Neural progenitor cell (in vitro differentiated cells): ENCODE measurements at regions not wholly inside any gene's neighbourhood (a gene's known extent, or its start where the extent isn't known, plus 50 kb on each side); places are given as distances from the start of the nearest gene placed in this dataset.

Experiments used
- DNase-seq: peaks from one replicate; pipeline ENCODE4 v3.0.0-alpha.2; 2016; ENCODE audit warnings: low spot score
- H2AFZ ChIP-seq: fragments of 200-600 bp; sonication (generic); replicated peaks from 2 replicates; pipeline ENCODE4 v1.6.1; 2016; ENCODE audit warnings: antibody characterized with exemption
- H3F3A ChIP-seq: fragments of 200-600 bp; sonication (generic); 2 replicates; pipeline ENCODE4 v1.6.1; 2016; ENCODE audit warnings: antibody characterized with exemption, low read depth
- H3K27ac ChIP-seq: fragments of 200-600 bp; sonication (generic); 2 replicates; pipeline ENCODE4 v1.5.1; 2016; ENCODE audit warnings: mild to moderate bottlenecking
- H3K27me3 ChIP-seq: fragments of 200-600 bp; sonication (generic); 2 replicates; pipeline ENCODE4 v1.6.1; 2016; ENCODE audit warnings: mild to moderate bottlenecking, moderate library complexity
- H3K36me3 ChIP-seq: fragments of 200-600 bp; sonication (generic); 2 replicates; pipeline ENCODE4 v1.5.1; 2016
- H3K4me1 ChIP-seq: fragments of 200-600 bp; sonication (generic); 2 replicates; pipeline ENCODE4 v1.6.1; 2016; ENCODE audit warnings: mixed run types
- H3K4me2 ChIP-seq: fragments of 200-600 bp; sonication (generic); 2 replicates; pipeline ENCODE4 v1.6.1; 2016
- H3K4me3 ChIP-seq: fragments of 200-600 bp; sonication (generic); 2 replicates; pipeline ENCODE4 v1.5.1; 2016
- H3K79me2 ChIP-seq: fragments of 200-600 bp; sonication (generic); 2 replicates; pipeline ENCODE4 v1.6.1; 2016; ENCODE audit warnings: low read depth
- H3K9ac ChIP-seq: fragments of 200-600 bp; sonication (generic); 2 replicates; pipeline ENCODE4 v1.6.1; 2016
- H3K9me3 ChIP-seq: fragments of 200-600 bp; sonication (generic); 2 replicates; pipeline ENCODE4 v1.5.1; 2016; ENCODE audit warnings: low read depth
- H4K20me1 ChIP-seq: fragments of 200-600 bp; sonication (generic); 2 replicates; pipeline ENCODE4 v1.6.1; 2016; ENCODE audit warnings: low read depth
- H3K27ac Mint-ChIP-seq: 3 replicates; pipeline ENCODE4 v1.8.0; 2021; ENCODE audit warnings: mixed read lengths
- H3K27me3 Mint-ChIP-seq: 2 replicates; pipeline ENCODE4 v1.8.0; 2022; ENCODE audit warnings: low read depth, mild to moderate bottlenecking, inconsistent platforms, moderate library complexity, mixed read lengths; ENCODE audit not compliant: insufficient read depth
- H3K36me3 Mint-ChIP-seq: 3 replicates; pipeline ENCODE4 v1.8.0; 2021; ENCODE audit warnings: mixed read lengths
- H3K4me1 Mint-ChIP-seq: 3 replicates; pipeline ENCODE4 v1.8.0; 2021; ENCODE audit warnings: mixed read lengths
- H3K4me3 Mint-ChIP-seq: 3 replicates; pipeline ENCODE4 v1.8.0; 2021; ENCODE audit warnings: mild to moderate bottlenecking, moderate library complexity, mixed read lengths
- H3K9me3 Mint-ChIP-seq: 3 replicates; pipeline ENCODE4 v1.8.0; 2020; ENCODE audit warnings: mixed read lengths
- EZH2 ChIP-seq: fragments of 200-600 bp; sonication (generic); IDR thresholded peaks from 2 replicates; pipeline ENCODE4 v1.6.1; 2017; ENCODE audit warnings: antibody characterized with exemption, mild to moderate bottlenecking, moderate library complexity
- EZH2phosphoT487 ChIP-seq: fragments of 200-600 bp; sonication (generic); IDR thresholded peaks from 2 replicates; pipeline ENCODE4 v1.6.1; 2017; ENCODE audit warnings: antibody characterized with exemption
- TF ChIP-seq, protein P1 (sequence below): fragments of 200-600 bp; sonication (generic); IDR thresholded peaks from 2 replicates; pipeline ENCODE4 v1.5.1; 2017; ENCODE audit warnings: antibody characterized with exemption, mild to moderate bottlenecking

DNA sequence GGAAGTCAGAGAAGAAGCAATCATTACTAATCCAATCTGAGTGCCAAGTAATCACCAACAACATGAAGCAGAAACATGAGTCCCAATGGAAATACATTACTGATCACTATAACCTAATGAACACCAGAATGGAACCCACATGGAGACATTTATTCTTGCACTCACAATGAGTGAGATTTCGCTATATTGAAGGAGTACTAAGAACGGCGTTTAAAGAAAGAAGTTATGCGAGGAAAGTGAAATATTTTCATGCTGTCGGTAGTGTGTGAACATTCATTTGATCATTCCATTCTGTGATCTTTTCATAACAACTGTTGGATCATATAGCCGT lies 181.1 kb downstream of the IRS1 start:
- H3K9ac ChIP-seq: no peak overlapping the region
- no peaks in the 10 kb centered on the region for H4K20me1 ChIP-seq
- H3K27ac ChIP-seq: no peak overlapping the region
- Mint-ChIP-seq H3K27me3 (no peaks in the 10 kb centered on the region), H3K4me1 (peaks cover 3% of the 10 kb centered on the region), H3K9me3 (no peaks in the 10 kb centered on the region), H3K27ac (no peak overlapping the region), H3K4me3 (no peak overlapping the region), H3K36me3 (no peaks in the 10 kb centered on the region)
- H2AFZ ChIP-seq: no peak overlapping the region
- no peaks in the 10 kb centered on the region for H3K27me3 ChIP-seq
- TF ChIP-seq, protein P1, sequence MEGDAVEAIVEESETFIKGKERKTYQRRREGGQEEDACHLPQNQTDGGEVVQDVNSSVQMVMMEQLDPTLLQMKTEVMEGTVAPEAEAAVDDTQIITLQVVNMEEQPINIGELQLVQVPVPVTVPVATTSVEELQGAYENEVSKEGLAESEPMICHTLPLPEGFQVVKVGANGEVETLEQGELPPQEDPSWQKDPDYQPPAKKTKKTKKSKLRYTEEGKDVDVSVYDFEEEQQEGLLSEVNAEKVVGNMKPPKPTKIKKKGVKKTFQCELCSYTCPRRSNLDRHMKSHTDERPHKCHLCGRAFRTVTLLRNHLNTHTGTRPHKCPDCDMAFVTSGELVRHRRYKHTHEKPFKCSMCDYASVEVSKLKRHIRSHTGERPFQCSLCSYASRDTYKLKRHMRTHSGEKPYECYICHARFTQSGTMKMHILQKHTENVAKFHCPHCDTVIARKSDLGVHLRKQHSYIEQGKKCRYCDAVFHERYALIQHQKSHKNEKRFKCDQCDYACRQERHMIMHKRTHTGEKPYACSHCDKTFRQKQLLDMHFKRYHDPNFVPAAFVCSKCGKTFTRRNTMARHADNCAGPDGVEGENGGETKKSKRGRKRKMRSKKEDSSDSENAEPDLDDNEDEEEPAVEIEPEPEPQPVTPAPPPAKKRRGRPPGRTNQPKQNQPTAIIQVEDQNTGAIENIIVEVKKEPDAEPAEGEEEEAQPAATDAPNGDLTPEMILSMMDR: no peak
- H3K9me3 ChIP-seq: no peaks in the 10 kb centered on the region
- no peaks in the 10 kb centered on the region for H3K36me3 ChIP-seq
- no peak overlapping the region for H3K4me2 ChIP-seq
- no peak overlapping the region for H3K4me3 ChIP-seq
- H3K79me2 ChIP-seq: no peaks in the 10 kb centered on the region
- no peaks in the 10 kb centered on the region for H3F3A ChIP-seq
- H3K4me1 ChIP-seq: peaks cover 5% of the 10 kb centered on the region
- DNase-seq: no peak

DNA sequence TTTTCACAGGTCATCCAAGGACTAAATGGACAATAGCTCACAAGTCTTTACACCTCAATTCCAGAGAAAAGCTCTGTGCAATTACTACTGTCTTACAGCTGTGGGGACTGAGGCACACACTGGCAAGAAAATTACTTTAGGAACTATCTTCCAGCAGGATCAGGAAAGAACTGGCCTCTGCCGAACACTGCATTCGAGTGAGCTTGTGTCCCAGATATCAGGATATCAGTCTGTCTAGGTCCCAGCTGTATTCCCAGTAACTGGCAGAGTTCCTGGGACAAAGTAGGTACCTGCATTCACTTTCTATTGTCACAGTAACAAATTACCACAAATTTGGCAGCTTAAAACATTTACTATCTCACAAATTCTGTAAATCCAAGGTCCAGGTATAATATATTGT lies 183.7 kb downstream of the IRS1 start:
- no peaks in the 10 kb centered on the region for H3K36me3 Mint-ChIP-seq
- Histone ChIP-seq H3F3A (no peaks in the 10 kb centered on the region), H3K4me1 (peaks cover 5% of the 10 kb centered on the region), H3K36me3 (no peaks in the 10 kb centered on the region), H4K20me1 (no peaks in the 10 kb centered on the region), H3K9ac (no peak overlapping the region), H3K27me3 (no peaks in the 10 kb centered on the region), H3K4me3 (no peak overlapping the region), H3K79me2 (no peaks in the 10 kb centered on the region), H3K27ac (no peak overlapping the region), H3K4me2 (no peak overlapping the region), H2AFZ (no peak overlapping the region), H3K9me3 (no peaks in the 10 kb centered on the region)
- H3K27ac Mint-ChIP-seq: no peak overlapping the region
- no peaks in the 10 kb centered on the region for H3K9me3 Mint-ChIP-seq
- no peak overlapping the region for H3K4me3 Mint-ChIP-seq
- no peak for DNase-seq
- H3K4me1 Mint-ChIP-seq: peaks cover 3% of the 10 kb centered on the region
- TF ChIP-seq, protein P1: no peak
- TF ChIP-seq EZH2phosphoT487 (no peak), EZH2 (no peak)
- no peaks in the 10 kb centered on the region for H3K27me3 Mint-ChIP-seq

DNA sequence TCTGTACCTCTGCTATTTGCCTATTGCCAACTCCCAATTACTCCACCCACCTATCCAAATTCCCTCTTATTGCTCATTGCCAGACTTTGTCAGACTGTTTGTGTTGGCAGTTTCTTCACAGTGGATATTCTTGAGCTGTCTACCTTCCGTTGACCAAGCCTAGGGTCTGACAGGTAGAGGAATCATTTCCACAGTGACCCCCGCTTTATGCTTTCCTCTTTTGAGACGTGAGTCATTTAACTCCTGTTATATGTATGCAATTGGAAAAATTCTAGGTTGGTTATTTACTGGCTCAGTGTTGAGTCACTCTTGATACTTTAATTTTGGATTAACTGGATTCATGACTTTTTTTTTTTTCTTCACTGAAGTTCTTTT lies 187.7 kb downstream of the IRS1 start:
- H3K4me3 Mint-ChIP-seq: no peak overlapping the region
- Histone ChIP-seq H3K79me2 (no peaks in the 10 kb centered on the region), H2AFZ (no peak overlapping the region), H3F3A (no peaks in the 10 kb centered on the region), H3K36me3 (no peaks in the 10 kb centered on the region), H3K9me3 (no peaks in the 10 kb centered on the region), H4K20me1 (no peaks in the 10 kb centered on the region), H3K4me1 (peaks cover 5% of the 10 kb centered on the region), H3K4me3 (no peak overlapping the region), H3K27ac (no peak overlapping the region), H3K9ac (no peak overlapping the region), H3K27me3 (no peaks in the 10 kb centered on the region), H3K4me2 (no peak overlapping the region)
- H3K4me1 Mint-ChIP-seq: no peaks in the 10 kb centered on the region
- H3K27me3 Mint-ChIP-seq: peaks cover 3% of the 10 kb centered on the region
- no peak overlapping the region for H3K27ac Mint-ChIP-seq
- H3K9me3 Mint-ChIP-seq: no peaks in the 10 kb centered on the region
- TF ChIP-seq, protein P1: no peak
- TF ChIP-seq EZH2 (no peak), EZH2phosphoT487 (no peak)
- DNase-seq: no peak
- H3K36me3 Mint-ChIP-seq: no peaks in the 10 kb centered on the region
